Hepatocyte (in vitro differentiated cells): ENCODE measurements at regions not wholly inside any gene's neighbourhood (a gene's known extent, or its start where the extent isn't known, plus 50 kb on each side); places are given as distances from the start of the nearest gene placed in this dataset.

ENCODE experiments used
- DNase-seq: peaks from one replicate; pipeline ENCODE4 v3.0.0-alpha.2; 2016; ENCODE audit warnings: low spot score
- H2AFZ ChIP-seq: fragments of 200-600 bp; sonication (generic); 2 replicates; pipeline ENCODE4 v1.6.0; 2016; ENCODE audit warnings: antibody characterized with exemption, mild to moderate bottlenecking
- H3K27ac ChIP-seq: fragments of 200-600 bp; sonication (generic); 2 replicates; pipeline ENCODE4 v1.5.1; 2016; ENCODE audit warnings: mild to moderate bottlenecking
- H3K27me3 ChIP-seq: fragments of 200-600 bp; sonication (generic); 2 replicates; pipeline ENCODE4 v1.6.1; 2016
- H3K36me3 ChIP-seq: fragments of 200-600 bp; sonication (generic); replicated peaks from 2 replicates; pipeline ENCODE4 v1.5.1; 2016; ENCODE audit warnings: low read depth; ENCODE audit not compliant: insufficient read depth
- H3K4me1 ChIP-seq: fragments of 200-600 bp; sonication (generic); 2 replicates; pipeline ENCODE4 v1.5.1; 2016; ENCODE audit warnings: mild to moderate bottlenecking, moderate library complexity; ENCODE audit not compliant: insufficient read depth
- H3K4me2 ChIP-seq: fragments of 200-600 bp; sonication (generic); 2 replicates; pipeline ENCODE4 v1.6.0; 2016
- H3K4me3 ChIP-seq: fragments of 200-600 bp; sonication (generic); 2 replicates; pipeline ENCODE4 v1.5.1; 2016; ENCODE audit warnings: mild to moderate bottlenecking
- H3K79me2 ChIP-seq: fragments of 200-600 bp; sonication (generic); 2 replicates; pipeline ENCODE4 v1.6.0; 2017; ENCODE audit warnings: mild to moderate bottlenecking
- H3K9me2 ChIP-seq: fragments of 200-600 bp; sonication (generic); replicated peaks from 2 replicates; pipeline ENCODE4 v1.6.0; 2017; ENCODE audit warnings: mild to moderate bottlenecking; ENCODE audit not compliant: insufficient read depth
- H3K9me3 ChIP-seq: fragments of 200-600 bp; sonication (generic); 2 replicates; pipeline ENCODE4 v1.5.1; 2016; ENCODE audit warnings: low read depth, mild to moderate bottlenecking
- H4K20me1 ChIP-seq: fragments of 200-600 bp; sonication (generic); 2 replicates; pipeline ENCODE4 v1.6.0; 2016; ENCODE audit warnings: mild to moderate bottlenecking; ENCODE audit not compliant: insufficient read depth, poor library complexity, severe bottlenecking
- EZH2 ChIP-seq: fragments of 200-600 bp; sonication (generic); IDR thresholded peaks from 2 replicates; pipeline ENCODE4 v1.6.1; 2016; ENCODE audit warnings: antibody characterized with exemption, mild to moderate bottlenecking, borderline replicate concordance
- EZH2phosphoT487 ChIP-seq: fragments of 200-600 bp; sonication (generic); IDR thresholded peaks from one replicate; pipeline ENCODE4 v1.6.1; 2018; ENCODE audit warnings: antibody characterized with exemption, mild to moderate bottlenecking, low read depth, moderate library complexity; ENCODE audit not compliant: unreplicated experiment, severe bottlenecking
- WGBS: methylation state at CpG from one replicate; pipeline ENCODE4 v1.1.6; 2016; ENCODE audit warnings: low lambda C conversion rate; ENCODE audit errors: missing lambda C conversion rate; 5-methylcytosine and 5-hydroxymethylcytosine counted together
- TF ChIP-seq, protein P1 (sequence below): fragments of 200-600 bp; sonication (generic); IDR thresholded peaks from 2 replicates; pipeline ENCODE4 v1.5.1; 2016; ENCODE audit warnings: antibody characterized with exemption, mild to moderate bottlenecking; ENCODE audit not compliant: poor library complexity

DNA sequence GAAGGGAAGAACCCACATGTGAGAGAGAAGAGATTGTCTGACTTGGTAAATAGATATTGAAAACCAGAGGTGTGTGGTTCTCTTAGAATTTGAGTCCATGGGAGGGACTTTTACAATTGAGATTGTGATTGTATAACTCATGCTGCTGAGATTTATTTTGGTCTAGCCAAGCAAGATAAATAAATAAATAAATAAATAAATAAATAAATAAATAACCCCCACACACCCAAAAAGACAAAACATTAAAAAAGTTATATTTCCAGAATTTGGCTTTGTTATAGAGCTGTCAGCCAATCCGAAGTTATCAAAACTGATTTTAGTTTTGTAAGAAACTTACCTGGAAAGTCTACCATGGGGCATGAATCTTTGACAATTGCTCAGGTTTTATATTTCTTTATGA, 416.6 kb downstream of the ZSWIM6 start:
- H3K9me3 ChIP-seq = no peaks in the 10 kb centered on the region
- no peaks in the 10 kb centered on the region for H3K79me2 ChIP-seq
- H3K4me2 ChIP-seq = no peak overlapping the region
- H3K9me2 ChIP-seq = no peaks in the 10 kb centered on the region
- no peaks in the 10 kb centered on the region for H3K4me1 ChIP-seq
- no peak overlapping the region for H2AFZ ChIP-seq
- H3K4me3 ChIP-seq = no peak overlapping the region
- no peaks in the 10 kb centered on the region for H3K36me3 ChIP-seq
- no peak overlapping the region for H3K27ac ChIP-seq
- WGBS = 93% methylated on average over 1 of the region's 1 CpG
- no peaks in the 10 kb centered on the region for H3K27me3 ChIP-seq
- DNase-seq = no peak
- no peaks in the 10 kb centered on the region for H4K20me1 ChIP-seq
- TF ChIP-seq, protein P1, sequence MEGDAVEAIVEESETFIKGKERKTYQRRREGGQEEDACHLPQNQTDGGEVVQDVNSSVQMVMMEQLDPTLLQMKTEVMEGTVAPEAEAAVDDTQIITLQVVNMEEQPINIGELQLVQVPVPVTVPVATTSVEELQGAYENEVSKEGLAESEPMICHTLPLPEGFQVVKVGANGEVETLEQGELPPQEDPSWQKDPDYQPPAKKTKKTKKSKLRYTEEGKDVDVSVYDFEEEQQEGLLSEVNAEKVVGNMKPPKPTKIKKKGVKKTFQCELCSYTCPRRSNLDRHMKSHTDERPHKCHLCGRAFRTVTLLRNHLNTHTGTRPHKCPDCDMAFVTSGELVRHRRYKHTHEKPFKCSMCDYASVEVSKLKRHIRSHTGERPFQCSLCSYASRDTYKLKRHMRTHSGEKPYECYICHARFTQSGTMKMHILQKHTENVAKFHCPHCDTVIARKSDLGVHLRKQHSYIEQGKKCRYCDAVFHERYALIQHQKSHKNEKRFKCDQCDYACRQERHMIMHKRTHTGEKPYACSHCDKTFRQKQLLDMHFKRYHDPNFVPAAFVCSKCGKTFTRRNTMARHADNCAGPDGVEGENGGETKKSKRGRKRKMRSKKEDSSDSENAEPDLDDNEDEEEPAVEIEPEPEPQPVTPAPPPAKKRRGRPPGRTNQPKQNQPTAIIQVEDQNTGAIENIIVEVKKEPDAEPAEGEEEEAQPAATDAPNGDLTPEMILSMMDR = no peak
- TF ChIP-seq EZH2 (no peak), EZH2phosphoT487 (no peak)

DNA sequence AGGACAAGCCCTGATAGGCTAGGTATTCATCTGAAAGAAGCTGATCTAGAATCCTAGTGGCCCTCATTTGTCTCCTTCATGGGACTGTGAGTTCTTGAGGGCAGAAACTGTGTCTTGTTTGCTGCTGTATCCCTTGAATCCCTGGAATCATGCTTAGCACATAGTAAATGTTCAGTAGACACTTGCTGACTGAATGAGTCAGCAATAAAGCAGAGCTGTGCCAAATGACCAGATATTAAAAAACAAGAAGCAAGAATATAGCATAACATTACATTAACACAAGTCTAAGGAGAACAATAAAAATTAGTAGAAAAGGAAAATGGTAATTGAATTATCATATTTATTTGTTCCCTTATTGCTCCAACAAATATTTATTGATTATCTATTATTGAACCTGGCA, 420.5 kb downstream of the ZSWIM6 start:
- DNase-seq = no peak
- H3K79me2 ChIP-seq = no peaks in the 10 kb centered on the region
- no peaks in the 10 kb centered on the region for H3K9me2 ChIP-seq
- no peak overlapping the region for H2AFZ ChIP-seq
- no peak overlapping the region for H3K4me2 ChIP-seq
- TF ChIP-seq, protein P1 = no peak
- no peak for TF ChIP-seq EZH2phosphoT487
- no peak for TF ChIP-seq EZH2
- H3K27me3 ChIP-seq = no peaks in the 10 kb centered on the region
- no peaks in the 10 kb centered on the region for H3K4me1 ChIP-seq
- no peaks in the 10 kb centered on the region for H4K20me1 ChIP-seq
- H3K27ac ChIP-seq = no peak overlapping the region
- H3K4me3 ChIP-seq = no peak overlapping the region
- no peaks in the 10 kb centered on the region for H3K36me3 ChIP-seq
- H3K9me3 ChIP-seq = no peaks in the 10 kb centered on the region

DNA sequence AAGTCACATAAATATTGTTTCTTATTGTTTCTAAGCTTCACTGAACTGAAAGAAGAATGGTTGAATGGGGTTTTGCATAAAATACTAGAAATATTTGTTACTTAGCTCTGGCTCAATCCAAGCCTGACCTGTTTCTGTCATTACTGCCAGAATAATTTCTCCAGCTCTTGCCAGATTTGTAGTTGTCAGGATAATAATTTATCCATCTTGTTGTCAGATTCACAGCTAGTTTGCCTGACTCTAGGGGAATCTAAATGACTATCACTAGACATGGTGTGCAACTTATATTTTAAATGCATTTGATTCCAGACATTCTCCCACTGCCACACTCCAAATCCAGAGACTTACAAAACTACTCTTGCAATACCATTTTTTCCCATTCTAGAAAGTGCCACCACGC, 422.7 kb downstream of the ZSWIM6 start:
- TF ChIP-seq EZH2 = no peak
- TF ChIP-seq, protein P1 = no peak
- TF ChIP-seq EZH2phosphoT487 = no peak
- Histone ChIP-seq H3K4me2 (no peak overlapping the region), H3K36me3 (no peaks in the 10 kb centered on the region), H3K4me3 (no peak overlapping the region), H3K9me3 (no peaks in the 10 kb centered on the region), H3K27ac (no peak overlapping the region), H3K79me2 (no peaks in the 10 kb centered on the region), H3K9me2 (no peaks in the 10 kb centered on the region), H3K27me3 (no peaks in the 10 kb centered on the region), H4K20me1 (no peaks in the 10 kb centered on the region), H3K4me1 (no peaks in the 10 kb centered on the region), H2AFZ (no peak overlapping the region)
- DNase-seq = no peak
- 89% methylated on average over 1 of the region's 1 CpG for WGBS

DNA sequence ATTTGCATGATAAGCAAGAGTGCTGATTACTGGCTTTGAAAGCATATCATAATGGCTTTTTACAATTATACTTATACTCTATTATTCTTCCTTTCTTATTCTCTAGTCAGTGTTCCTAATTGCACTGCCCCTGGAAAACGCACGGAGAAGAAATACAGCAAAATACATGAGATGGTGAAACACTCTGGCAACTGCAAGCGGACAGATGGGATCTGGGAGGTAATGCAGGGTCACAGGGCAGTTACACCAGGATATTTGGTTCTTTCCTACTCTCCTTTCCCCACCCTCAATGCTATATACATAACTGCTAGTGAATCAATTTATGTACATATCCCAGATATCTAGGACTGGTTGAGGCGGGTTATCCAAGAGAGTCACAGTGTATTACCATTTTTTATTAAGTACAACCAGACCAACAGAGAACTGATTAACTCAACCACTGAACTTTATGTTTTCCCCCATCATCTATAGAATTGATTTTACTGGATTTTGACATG, 423.7 kb downstream of the ZSWIM6 start:
- Histone ChIP-seq H3K27ac (no peak overlapping the region), H3K9me3 (no peaks in the 10 kb centered on the region), H3K9me2 (no peaks in the 10 kb centered on the region), H3K4me3 (no peak overlapping the region), H3K36me3 (no peaks in the 10 kb centered on the region), H3K79me2 (no peaks in the 10 kb centered on the region), H3K4me2 (no peak overlapping the region), H2AFZ (no peak overlapping the region), H4K20me1 (no peaks in the 10 kb centered on the region), H3K4me1 (no peaks in the 10 kb centered on the region), H3K27me3 (no peaks in the 10 kb centered on the region)
- DNase-seq = no peak
- 96% methylated on average over 4 of the region's 4 CpGs for WGBS
- TF ChIP-seq EZH2 (no peak), EZH2phosphoT487 (no peak)
- TF ChIP-seq, protein P1 = no peak
